Tibial artery (tissue), 4 donors: ENCODE measurements at regions not wholly inside any gene's neighbourhood (a gene's known extent, or its start where the extent isn't known, plus 50 kb on each side); places are given as distances from the start of the nearest gene placed in this dataset.

Experiments
- DNase-seq, 2 donors: peaks; one replicate each; pipeline ENCODE4 v3.0.0-alpha.2; 2019
- H3K27ac ChIP-seq, 2 donors: fragments of 200-600 bp; sonication (generic) in 1 of 2; 1 replicate in 1 of 2; 2 replicates in 1 of 2; pipeline ENCODE4 v1.5.1; 2018 to 2019; ENCODE audit warnings: mild to moderate bottlenecking in 1 of 2
- H3K27me3 ChIP-seq, 2 donors: fragments of 200-600 bp; sonication (generic) in 1 of 2; one replicate each; pipeline versions ENCODE4 v1.5.1 to v1.6.0; 2016 to 2019
- H3K36me3 ChIP-seq, 3 donors: fragments of 200-600 bp; sonication (generic) in 2 of 3; one replicate each; pipeline ENCODE4 v1.5.1; 2016 to 2019; ENCODE audit warnings: mild to moderate bottlenecking in 2 of 3
- H3K4me1 ChIP-seq, 4 donors: fragments of 200-600 bp; sonication (generic) in 2 of 4; 1 replicate in 3 of 4; 2 replicates in 1 of 4; pipeline ENCODE4 v1.5.1; 2016 to 2019
- H3K4me3 ChIP-seq, 2 donors: fragments of 200-600 bp; sonication (generic) in 1 of 2; 1 replicate in 1 of 2; 2 replicates in 1 of 2; pipeline ENCODE4 v1.5.1; 2018 to 2019; ENCODE audit warnings: mild to moderate bottlenecking in 2 of 2
- H3K9me3 ChIP-seq, 3 donors: fragments of 200-600 bp; sonication (generic) in 1 of 3; one replicate each; pipeline ENCODE4 v1.5.1; 2016 to 2019
- intact Hi-C: fragments of 100-400 bp; cut with DNase I; formaldehyde crosslinking; loops from one replicate; pipeline ENCODE4 v1.15.0; 2023; ENCODE audit warnings: low total_unique reads
- TF ChIP-seq, protein P1 (sequence below), 2 experiments: fragments of 200-600 bp in 1 of 2; fragments of 450-650 bp in 1 of 2; IDR thresholded peaks; one replicate each; pipeline ENCODE4 v1.5.1; 2017 to 2019; ENCODE audit warnings: antibody characterized with exemption in 2 of 2, mild to moderate bottlenecking in 1 of 2, moderate library complexity in 1 of 2

DNA sequence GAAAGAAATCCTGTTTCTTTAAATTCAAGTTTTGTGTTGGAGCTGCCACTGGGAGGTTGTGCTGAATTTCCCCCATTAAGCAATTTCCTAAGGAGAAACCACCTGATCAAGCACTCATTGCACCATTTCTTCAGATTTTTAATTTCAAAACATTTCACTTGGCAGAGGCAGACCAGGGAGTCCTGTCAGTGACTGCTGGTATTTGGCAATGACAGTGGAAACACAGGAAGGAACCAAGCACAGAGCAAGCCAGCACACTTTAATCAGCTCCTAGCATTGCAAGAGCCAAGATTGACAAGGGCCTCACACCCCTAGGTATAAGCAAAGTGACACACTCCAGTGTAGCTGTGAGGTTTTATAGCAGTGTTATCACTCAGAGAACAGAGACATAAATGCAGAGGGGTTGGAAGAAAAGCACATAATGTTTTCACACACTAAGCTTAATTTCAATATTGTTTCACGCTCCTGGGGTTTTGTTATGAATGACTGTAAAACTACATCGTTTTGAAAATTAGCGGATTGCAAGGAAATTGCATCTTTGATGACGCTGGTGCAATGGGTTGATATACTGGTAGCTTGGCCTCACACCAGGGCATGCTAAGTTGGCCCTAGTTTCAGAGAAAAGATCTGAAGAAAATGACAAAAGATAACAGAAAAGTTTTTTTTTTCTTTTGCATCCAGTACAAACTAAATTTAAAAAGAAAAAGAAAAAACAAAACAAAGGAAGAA, 768.4 kb downstream of the TFAP2A start:
- Histone ChIP-seq H3K4me1 (no peaks in the 10 kb centered on the region), H3K27ac (no peak overlapping the region), H3K27me3 (no peaks in the 10 kb centered on the region), H3K9me3 (no peaks in the 10 kb centered on the region), H3K4me3 (no peak overlapping the region), H3K36me3 (no peaks in the 10 kb centered on the region)
- intact Hi-C loops = no loop called here
- peak; percentile 53 to 68 for DNase-seq
- TF ChIP-seq, protein P1, sequence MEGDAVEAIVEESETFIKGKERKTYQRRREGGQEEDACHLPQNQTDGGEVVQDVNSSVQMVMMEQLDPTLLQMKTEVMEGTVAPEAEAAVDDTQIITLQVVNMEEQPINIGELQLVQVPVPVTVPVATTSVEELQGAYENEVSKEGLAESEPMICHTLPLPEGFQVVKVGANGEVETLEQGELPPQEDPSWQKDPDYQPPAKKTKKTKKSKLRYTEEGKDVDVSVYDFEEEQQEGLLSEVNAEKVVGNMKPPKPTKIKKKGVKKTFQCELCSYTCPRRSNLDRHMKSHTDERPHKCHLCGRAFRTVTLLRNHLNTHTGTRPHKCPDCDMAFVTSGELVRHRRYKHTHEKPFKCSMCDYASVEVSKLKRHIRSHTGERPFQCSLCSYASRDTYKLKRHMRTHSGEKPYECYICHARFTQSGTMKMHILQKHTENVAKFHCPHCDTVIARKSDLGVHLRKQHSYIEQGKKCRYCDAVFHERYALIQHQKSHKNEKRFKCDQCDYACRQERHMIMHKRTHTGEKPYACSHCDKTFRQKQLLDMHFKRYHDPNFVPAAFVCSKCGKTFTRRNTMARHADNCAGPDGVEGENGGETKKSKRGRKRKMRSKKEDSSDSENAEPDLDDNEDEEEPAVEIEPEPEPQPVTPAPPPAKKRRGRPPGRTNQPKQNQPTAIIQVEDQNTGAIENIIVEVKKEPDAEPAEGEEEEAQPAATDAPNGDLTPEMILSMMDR (IDR thresholded peaks at IDR 0.05) = no peak

DNA sequence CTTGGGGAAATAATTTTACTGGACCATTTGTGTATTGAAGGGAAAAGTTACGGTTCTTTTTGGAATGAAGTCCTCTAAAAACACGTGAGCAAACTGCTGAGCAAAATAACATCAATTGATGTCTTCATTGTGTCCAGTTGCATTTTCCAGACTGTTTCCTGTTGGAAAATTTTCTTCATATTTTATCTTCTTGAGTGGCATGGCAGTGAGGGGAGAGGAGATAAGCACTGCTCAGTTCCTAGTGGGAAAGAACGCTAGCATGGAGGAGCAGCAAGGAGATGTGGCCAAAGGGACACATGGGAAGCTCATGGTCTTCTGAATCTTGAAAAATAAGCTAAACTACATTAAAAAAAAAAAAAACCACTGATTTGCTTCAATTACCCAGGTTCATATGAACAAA, 776.0 kb downstream of the TFAP2A start:
- no peak overlapping the region for H3K4me3 ChIP-seq
- no peaks in the 10 kb centered on the region for H3K27me3 ChIP-seq
- no peak overlapping the region for H3K27ac ChIP-seq
- TF ChIP-seq, protein P1 (IDR thresholded peaks at IDR 0.05) = no peak
- intact Hi-C loops = no loop called here
- no peaks in the 10 kb centered on the region for H3K9me3 ChIP-seq
- H3K4me1 ChIP-seq = no peaks in the 10 kb centered on the region
- no peaks in the 10 kb centered on the region for H3K36me3 ChIP-seq
- DNase-seq = no peak

DNA sequence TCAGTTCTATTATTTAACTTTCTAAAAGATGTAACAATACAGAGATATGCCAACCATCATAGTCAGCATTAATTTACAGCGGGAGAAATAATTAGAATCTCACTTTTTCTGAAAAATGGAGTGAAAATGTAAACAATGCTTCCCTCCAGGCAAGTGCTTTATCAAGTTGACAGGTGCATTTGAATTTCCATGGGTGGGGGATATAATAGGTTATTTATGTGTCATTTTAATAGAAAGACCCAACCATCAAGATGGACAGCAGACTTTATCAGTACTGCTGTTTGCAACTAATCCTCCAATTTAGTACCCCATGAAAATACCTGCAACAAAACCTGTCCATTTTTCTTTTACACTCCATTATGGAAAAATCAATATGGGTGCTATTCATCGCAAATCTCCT, 780.1 kb downstream of the TFAP2A start:
- Histone ChIP-seq H3K27ac (no peak overlapping the region), H3K4me1 (no peaks in the 10 kb centered on the region), H3K4me3 (no peak overlapping the region), H3K9me3 (peaks cover 0 to 8% (median 7%) of the 10 kb centered on the region in 3 donors), H3K36me3 (no peaks in the 10 kb centered on the region), H3K27me3 (no peaks in the 10 kb centered on the region)
- no peak for DNase-seq
- TF ChIP-seq, protein P1 (IDR thresholded peaks at IDR 0.05) = no peak
- intact Hi-C loops = no loop called here

DNA sequence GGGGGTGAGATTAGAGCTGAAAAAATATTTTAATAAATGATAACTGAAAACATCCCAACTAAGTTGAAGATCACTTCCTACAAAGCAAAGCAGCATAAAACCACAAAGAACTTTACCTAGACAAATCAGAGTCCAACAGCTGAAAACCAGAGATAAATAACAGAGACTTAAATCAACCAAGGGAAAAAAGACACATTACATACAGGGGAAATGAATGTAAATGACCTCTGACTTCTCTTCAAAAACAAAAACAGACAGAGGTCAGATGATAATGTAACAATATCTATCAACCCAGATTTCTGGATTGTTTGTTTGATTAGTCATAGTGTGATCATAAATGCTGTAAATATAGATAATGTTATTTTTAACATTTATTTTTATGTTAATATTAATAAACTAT, 782.8 kb downstream of the TFAP2A start:
- Histone ChIP-seq H3K27ac (no peak overlapping the region), H3K4me1 (no peaks in the 10 kb centered on the region), H3K27me3 (no peaks in the 10 kb centered on the region), H3K4me3 (no peak overlapping the region), H3K9me3 (peaks cover 0 to 8% (median 7%) of the 10 kb centered on the region in 3 donors), H3K36me3 (no peaks in the 10 kb centered on the region)
- no peak for DNase-seq
- TF ChIP-seq, protein P1 (IDR thresholded peaks at IDR 0.05) = no peak
- intact Hi-C loops = no loop called here

DNA sequence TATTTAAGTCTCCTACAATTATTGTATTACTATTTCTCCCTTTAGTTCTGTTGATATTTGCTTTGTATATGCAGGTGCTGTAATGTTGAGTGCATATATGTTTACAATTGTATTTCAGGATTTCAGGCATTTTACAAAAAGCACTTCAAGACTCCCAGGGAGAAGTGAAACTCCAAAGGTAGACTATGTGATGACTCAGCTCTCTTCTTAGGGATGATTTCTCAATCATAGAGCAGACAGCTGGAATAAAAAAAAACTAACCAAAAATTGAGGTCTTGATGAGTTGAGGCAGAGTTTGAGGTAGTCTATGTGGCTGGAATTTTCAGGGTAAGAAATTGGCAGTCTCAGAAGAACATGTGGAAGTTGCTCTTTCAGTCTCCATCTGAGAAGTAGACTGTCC, 786.1 kb downstream of the TFAP2A start:
- no peaks in the 10 kb centered on the region for H3K4me1 ChIP-seq
- no peak overlapping the region for H3K4me3 ChIP-seq
- no peaks in the 10 kb centered on the region for H3K36me3 ChIP-seq
- H3K27ac ChIP-seq = no peak overlapping the region
- H3K27me3 ChIP-seq = no peaks in the 10 kb centered on the region
- DNase-seq = no peak
- TF ChIP-seq, protein P1 (IDR thresholded peaks at IDR 0.05) = no peak
- intact Hi-C loops = no loop called here
- peaks cover 0 to 8% (median 7%) of the 10 kb centered on the region in 3 donors for H3K9me3 ChIP-seq
